ENCODE measurements at regions not wholly inside any gene's neighbourhood (a gene's known extent, or its start where the extent isn't known, plus 50 kb on each side); places are given as distances from the start of the nearest gene placed in this dataset.

DNA sequence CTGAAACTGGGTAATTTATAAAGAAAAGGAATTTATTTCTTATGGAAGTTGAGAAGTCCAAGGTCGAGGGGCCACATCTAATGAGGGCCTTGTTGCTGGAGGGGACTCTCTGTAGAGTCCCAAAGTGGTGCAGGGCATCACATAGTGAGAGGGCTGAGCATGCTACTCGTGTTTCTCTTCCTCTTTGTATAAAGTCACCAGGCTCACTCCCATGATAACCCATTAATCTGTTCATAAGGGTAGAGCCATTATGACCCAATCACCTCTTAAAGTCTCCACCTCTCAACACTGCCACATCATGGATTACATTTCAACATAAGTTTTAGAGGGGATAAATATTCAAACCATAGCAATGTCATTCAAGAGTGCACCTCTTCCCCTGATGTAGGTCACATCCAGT is 79.1 kb upstream of the ATP2B1 start:
- Histone ChIP-seq H3K9ac (ENCODE audit: low read length) (no peak overlapping the region), H3K4me3 (ENCODE audit: low read length) (no peak overlapping the region), H3K27ac (ENCODE audit: low read depth, low read length) (no peak overlapping the region), H3K4me1 (ENCODE audit: control insufficient read depth, insufficient read depth, low read length) (peaks cover 3% of the 10 kb centered on the region), H3K36me3 (ENCODE audit: control insufficient read depth, insufficient read depth, low read length) (no peaks in the 10 kb centered on the region), H3K27me3 (ENCODE audit: control insufficient read depth, insufficient read depth, low read length) (no peaks in the 10 kb centered on the region)

DNA sequence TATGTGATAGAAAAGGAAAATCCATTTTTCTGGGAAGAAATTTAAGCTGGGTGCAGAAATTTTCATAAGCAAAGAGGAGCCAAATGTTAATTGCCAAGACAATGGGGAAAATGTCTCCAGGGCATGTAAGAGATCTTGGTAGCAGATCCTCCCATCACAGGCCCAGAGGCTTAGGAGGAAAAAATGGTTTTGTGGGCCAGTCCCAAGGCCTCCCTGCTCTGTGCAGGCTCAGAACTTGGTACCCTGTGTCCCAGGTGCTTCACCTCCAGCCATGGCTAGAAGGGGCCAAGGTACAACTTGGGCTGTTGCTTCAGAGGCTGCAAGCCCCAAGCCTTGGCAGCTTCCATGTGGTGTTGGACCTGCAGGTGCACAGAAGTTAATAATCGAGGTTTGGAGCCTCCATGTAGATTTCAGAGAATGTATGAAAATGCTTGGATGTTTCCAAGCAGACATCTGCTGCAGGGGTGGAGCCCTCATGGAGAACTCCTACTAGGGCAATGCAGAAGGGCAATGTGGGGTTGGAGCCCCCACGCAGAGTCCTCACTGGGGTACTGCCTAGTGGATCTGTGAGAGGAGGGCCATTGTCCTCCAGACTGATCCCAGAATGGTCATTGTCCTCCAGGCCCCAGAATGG is 77.7 kb upstream of the ATP2B1 start:
- Histone ChIP-seq H3K9ac (ENCODE audit: low read length) (no peak overlapping the region), H3K27ac (ENCODE audit: low read depth, low read length) (no peak overlapping the region)

DNA sequence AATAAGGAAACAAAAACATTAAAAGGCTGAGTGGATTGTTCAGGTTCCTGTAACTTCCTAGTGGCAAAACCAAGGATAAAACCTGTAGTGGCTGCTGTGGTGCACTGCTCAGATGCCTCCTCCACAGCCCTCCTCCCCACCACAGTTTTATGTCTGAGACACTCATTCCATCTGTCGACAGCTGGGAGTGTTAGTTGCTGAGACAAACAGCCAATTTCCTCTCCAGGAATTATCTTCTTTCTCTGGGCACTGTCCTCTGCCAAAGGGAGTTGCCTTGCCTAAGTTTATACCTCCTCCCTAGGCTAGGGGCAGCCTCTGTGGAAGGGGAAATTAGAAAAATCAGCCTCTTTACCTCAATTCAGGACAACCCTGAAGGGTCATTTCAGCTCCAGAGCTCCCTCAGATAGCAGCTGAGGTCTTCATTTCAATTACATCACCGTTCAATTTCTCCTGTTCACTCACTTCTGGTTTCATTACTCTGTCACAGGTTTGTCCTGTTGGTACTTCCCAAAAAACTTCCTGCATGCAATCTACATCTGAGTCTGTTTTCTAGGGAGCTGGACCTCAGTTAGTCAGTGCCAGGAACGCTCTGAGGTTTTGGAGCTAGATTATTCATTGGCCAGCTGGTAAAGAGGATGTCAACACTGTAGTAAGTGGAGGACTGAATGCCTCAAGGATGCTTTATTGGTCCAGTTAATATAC is 74.9 kb upstream of the ATP2B1 start:
- Histone ChIP-seq H3K9ac (ENCODE audit: low read length) (no peak overlapping the region), H3K36me3 (ENCODE audit: control insufficient read depth, insufficient read depth, low read length) (no peaks in the 10 kb centered on the region), H3K4me1 (ENCODE audit: control insufficient read depth, insufficient read depth, low read length) (peaks cover 3% of the 10 kb centered on the region), H3K27ac (ENCODE audit: low read depth, low read length) (no peak overlapping the region), H3K4me3 (ENCODE audit: low read length) (no peak overlapping the region), H3K27me3 (ENCODE audit: control insufficient read depth, insufficient read depth, low read length) (no peaks in the 10 kb centered on the region)

More for the DNA sequence above, 77.7 kb upstream of the ATP2B1 start:
- Histone ChIP-seq H3K27me3 (ENCODE audit: control insufficient read depth, insufficient read depth, low read length) (no peaks in the 10 kb centered on the region), H3K4me3 (ENCODE audit: low read length) (no peak overlapping the region), H3K4me1 (ENCODE audit: control insufficient read depth, insufficient read depth, low read length) (peaks cover 3% of the 10 kb centered on the region), H3K36me3 (ENCODE audit: control insufficient read depth, insufficient read depth, low read length) (no peaks in the 10 kb centered on the region)

GRCh38 chr12:89782807-89783206 is 74.2 kb upstream of the ATP2B1 start:
- no peak overlapping the region for H3K27ac ChIP-seq (ENCODE audit: low read depth, low read length)
- peaks cover 3% of the 10 kb centered on the region for H3K4me1 ChIP-seq (ENCODE audit: control insufficient read depth, insufficient read depth, low read length)
- H3K9ac ChIP-seq (ENCODE audit: low read length) = no peak overlapping the region
- H3K36me3 ChIP-seq (ENCODE audit: control insufficient read depth, insufficient read depth, low read length) = no peaks in the 10 kb centered on the region
- no peak overlapping the region for H3K4me3 ChIP-seq (ENCODE audit: low read length)
- H3K27me3 ChIP-seq (ENCODE audit: control insufficient read depth, insufficient read depth, low read length) = no peaks in the 10 kb centered on the region

DNA sequence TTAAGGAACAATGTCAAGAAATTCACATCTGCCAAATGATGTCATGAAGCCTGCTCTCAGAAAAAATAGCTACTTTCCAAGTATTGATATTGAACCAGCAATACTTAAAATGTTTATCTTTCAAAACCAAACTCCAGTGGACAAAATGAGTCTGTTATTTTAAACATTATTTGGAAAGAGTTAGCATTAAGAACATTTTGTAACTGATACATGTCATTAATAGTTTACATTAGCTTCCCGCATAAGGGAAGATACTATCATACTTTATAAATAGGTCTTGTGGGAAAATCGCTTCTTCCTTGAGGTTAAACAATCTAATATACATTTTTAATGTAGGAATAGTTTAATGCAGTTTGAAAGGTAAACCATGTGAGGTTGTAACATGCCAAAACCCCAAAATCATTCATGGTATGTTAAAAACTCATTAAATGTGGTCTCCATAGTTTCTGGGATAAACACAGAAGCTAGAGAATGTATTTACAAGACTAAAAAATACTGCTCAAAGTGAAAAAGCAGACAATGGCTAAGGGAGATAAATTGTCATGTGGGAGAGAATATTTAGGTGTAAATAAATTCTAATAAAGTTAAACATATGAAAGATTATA is 73.4 kb upstream of the ATP2B1 start:
- no peaks in the 10 kb centered on the region for H3K27me3 ChIP-seq (ENCODE audit: control insufficient read depth, insufficient read depth, low read length)
- H3K36me3 ChIP-seq (ENCODE audit: control insufficient read depth, insufficient read depth, low read length) = no peaks in the 10 kb centered on the region
- H3K4me3 ChIP-seq (ENCODE audit: low read length) = no peak overlapping the region
- H3K9ac ChIP-seq (ENCODE audit: low read length) = no peak overlapping the region
- no peak overlapping the region for H3K27ac ChIP-seq (ENCODE audit: low read depth, low read length)
- H3K4me1 ChIP-seq (ENCODE audit: control insufficient read depth, insufficient read depth, low read length) = peaks cover 3% of the 10 kb centered on the region

DNA sequence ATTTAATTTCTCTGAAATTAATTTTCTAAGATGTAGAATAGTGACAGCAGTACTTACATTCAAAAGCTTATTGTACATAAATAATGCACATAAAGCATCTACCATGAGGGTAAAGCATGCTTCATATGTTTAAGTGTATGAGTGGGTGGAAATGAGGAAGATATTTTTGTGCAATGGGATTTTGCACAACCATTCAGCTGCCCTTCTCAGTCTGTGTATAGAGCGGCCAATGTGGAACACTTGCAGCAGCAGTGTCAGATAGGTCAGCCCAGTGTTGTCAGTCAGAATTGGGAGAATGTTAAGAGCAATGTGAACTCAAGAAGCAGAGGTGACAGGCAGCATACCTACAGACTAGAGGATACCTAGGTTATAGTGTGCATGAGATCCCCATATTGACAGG is 72.5 kb upstream of the ATP2B1 start:
- no peaks in the 10 kb centered on the region for H3K27me3 ChIP-seq (ENCODE audit: control insufficient read depth, insufficient read depth, low read length)
- no peak overlapping the region for H3K27ac ChIP-seq (ENCODE audit: low read depth, low read length)
- H3K4me1 ChIP-seq (ENCODE audit: control insufficient read depth, insufficient read depth, low read length) = peaks cover 3% of the 10 kb centered on the region
- H3K9ac ChIP-seq (ENCODE audit: low read length) = no peak overlapping the region
- no peak overlapping the region for H3K4me3 ChIP-seq (ENCODE audit: low read length)
- H3K36me3 ChIP-seq (ENCODE audit: control insufficient read depth, insufficient read depth, low read length) = no peaks in the 10 kb centered on the region

- Histone ChIP-seq H3K4me3 (ENCODE audit: low read length) (no peak overlapping the region), H3K27ac (ENCODE audit: low read depth, low read length) (no peak overlapping the region)
These were observed 70.5 kb upstream of the ATP2B1 start for GRCh38 chr12:89779090-89779489.

GRCh38 chr12:89777733-89778379 is 69.2 kb upstream of the ATP2B1 start:
- Histone ChIP-seq H3K4me1 (ENCODE audit: control insufficient read depth, insufficient read depth, low read length) (no peaks in the 10 kb centered on the region), H3K9ac (ENCODE audit: low read length) (no peak overlapping the region), H3K27ac (ENCODE audit: low read depth, low read length) (no peak overlapping the region), H3K4me3 (ENCODE audit: low read length) (no peak overlapping the region), H3K27me3 (ENCODE audit: control insufficient read depth, insufficient read depth, low read length) (no peaks in the 10 kb centered on the region), H3K36me3 (ENCODE audit: control insufficient read depth, insufficient read depth, low read length) (no peaks in the 10 kb centered on the region)

More at GRCh38 chr12:89779090-89779489, 70.5 kb upstream of the ATP2B1 start:
- H3K9ac ChIP-seq (ENCODE audit: low read length) = no peak overlapping the region
- no peaks in the 10 kb centered on the region for H3K36me3 ChIP-seq (ENCODE audit: control insufficient read depth, insufficient read depth, low read length)
- peaks cover 3% of the 10 kb centered on the region for H3K4me1 ChIP-seq (ENCODE audit: control insufficient read depth, insufficient read depth, low read length)
- H3K27me3 ChIP-seq (ENCODE audit: control insufficient read depth, insufficient read depth, low read length) = no peaks in the 10 kb centered on the region

- Histone ChIP-seq H3K4me3 (ENCODE audit: low read length) (no peak overlapping the region), H3K27me3 (ENCODE audit: control insufficient read depth, insufficient read depth, low read length) (no peaks in the 10 kb centered on the region), H3K9ac (ENCODE audit: low read length) (no peak overlapping the region), H3K36me3 (ENCODE audit: control insufficient read depth, insufficient read depth, low read length) (no peaks in the 10 kb centered on the region), H3K4me1 (ENCODE audit: control insufficient read depth, insufficient read depth, low read length) (no peaks in the 10 kb centered on the region), H3K27ac (ENCODE audit: low read depth, low read length) (no peak overlapping the region)
These were observed 67.3 kb upstream of the ATP2B1 start for GRCh38 chr12:89775986-89776365.

GRCh38 chr12:89775063-89775985 is 66.7 kb upstream of the ATP2B1 start:
- H3K4me1 ChIP-seq (ENCODE audit: control insufficient read depth, insufficient read depth, low read length) = no peaks in the 10 kb centered on the region
- no peak overlapping the region for H3K9ac ChIP-seq (ENCODE audit: low read length)
- no peak overlapping the region for H3K27ac ChIP-seq (ENCODE audit: low read depth, low read length)
- H3K27me3 ChIP-seq (ENCODE audit: control insufficient read depth, insufficient read depth, low read length) = no peaks in the 10 kb centered on the region
- no peaks in the 10 kb centered on the region for H3K36me3 ChIP-seq (ENCODE audit: control insufficient read depth, insufficient read depth, low read length)
- no peak overlapping the region for H3K4me3 ChIP-seq (ENCODE audit: low read length)

DNA sequence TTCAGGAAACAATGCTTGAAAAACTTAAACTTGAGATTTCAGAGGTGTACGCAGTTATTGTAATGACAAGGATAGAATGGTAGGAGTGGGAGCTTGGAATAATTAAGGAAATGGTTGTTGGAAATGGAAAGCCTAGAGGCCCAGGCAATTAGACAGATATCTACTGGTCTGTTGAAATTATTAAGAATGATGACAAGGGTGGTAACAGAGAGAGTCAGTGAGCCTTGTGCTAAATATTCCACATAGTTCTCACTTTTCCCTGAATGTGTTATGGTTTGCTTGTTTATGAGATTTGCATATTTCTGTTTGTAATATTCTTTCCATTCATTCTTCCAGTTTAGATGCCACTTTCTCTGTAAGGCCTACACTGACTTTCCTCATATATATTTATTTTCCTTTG is 66.0 kb upstream of the ATP2B1 start:
- Histone ChIP-seq H3K9ac (ENCODE audit: low read length) (no peak overlapping the region), H3K27me3 (ENCODE audit: control insufficient read depth, insufficient read depth, low read length) (no peaks in the 10 kb centered on the region), H3K4me1 (ENCODE audit: control insufficient read depth, insufficient read depth, low read length) (no peaks in the 10 kb centered on the region), H3K4me3 (ENCODE audit: low read length) (no peak overlapping the region), H3K27ac (ENCODE audit: low read depth, low read length) (no peak overlapping the region), H3K36me3 (ENCODE audit: control insufficient read depth, insufficient read depth, low read length) (no peaks in the 10 kb centered on the region)

DNA sequence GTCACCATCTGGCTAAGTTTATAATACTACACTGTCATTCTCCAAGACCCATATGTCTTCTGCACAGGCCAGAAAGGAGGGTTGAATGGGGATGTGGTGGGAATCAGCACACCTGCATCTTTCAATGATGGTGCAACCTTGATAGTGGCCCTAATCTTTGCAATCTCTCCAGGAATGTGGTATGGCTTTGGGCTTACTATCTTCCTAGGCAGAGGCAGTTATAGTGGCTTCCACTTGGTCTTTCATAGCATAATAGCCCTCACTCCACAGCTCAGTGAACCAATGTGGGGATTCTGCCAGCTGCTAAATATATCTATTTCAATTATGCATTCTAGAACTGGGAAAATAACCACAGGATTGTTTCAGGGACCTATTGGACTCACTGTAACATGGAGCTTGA is 61.8 kb upstream of the ATP2B1 start:
- Histone ChIP-seq H3K27me3 (ENCODE audit: control insufficient read depth, insufficient read depth, low read length) (peaks cover 2% of the 10 kb centered on the region), H3K36me3 (ENCODE audit: control insufficient read depth, insufficient read depth, low read length) (no peaks in the 10 kb centered on the region), H3K27ac (ENCODE audit: low read depth, low read length) (no peak overlapping the region), H3K4me1 (ENCODE audit: control insufficient read depth, insufficient read depth, low read length) (no peaks in the 10 kb centered on the region), H3K9ac (ENCODE audit: low read length) (no peak overlapping the region), H3K4me3 (ENCODE audit: low read length) (no peak overlapping the region)
